ENCODE measurements at regions not wholly inside any gene's neighbourhood (a gene's known extent, or its start where the extent isn't known, plus 50 kb on each side); places are given as distances from the start of the nearest gene placed in this dataset.

- ChIA-PET CTCF (no interaction called here), POLR2A (no interaction called here)
- ATAC-seq (no peak), DNase-seq (ENCODE audit: low read depth, low spot score) (no peak)
- Histone ChIP-seq H3K27ac (ENCODE audit: low read length) (no peak overlapping the region), H3K9me3 (ENCODE audit: control insufficient read depth, insufficient read depth, low read depth, low read length) (no peaks in the 10 kb centered on the region), H3K36me3 (ENCODE audit: control insufficient read depth, insufficient read depth, low read length) (no peaks in the 10 kb centered on the region), H3K27me3 (ENCODE audit: control insufficient read depth, insufficient read depth, low read length) (no peaks in the 10 kb centered on the region), H3K4me1 (ENCODE audit: control insufficient read depth, insufficient read depth, low read length) (no peaks in the 10 kb centered on the region), H3K4me3 (ENCODE audit: low read depth in 2 of 2, low read length in 2 of 2) (no peak overlapping the region)
- TF ChIP-seq SIN3A (IDR thresholded peaks at IDR 0.05; ENCODE audit: borderline replicate concordance, insufficient read depth, low read depth, low read length), result no peak
- TF ChIP-seq POLR2AphosphoS5 (IDR thresholded peaks at IDR 0.05; ENCODE audit: low read depth, low read length), result no peak
- TF ChIP-seq, protein P1, sequence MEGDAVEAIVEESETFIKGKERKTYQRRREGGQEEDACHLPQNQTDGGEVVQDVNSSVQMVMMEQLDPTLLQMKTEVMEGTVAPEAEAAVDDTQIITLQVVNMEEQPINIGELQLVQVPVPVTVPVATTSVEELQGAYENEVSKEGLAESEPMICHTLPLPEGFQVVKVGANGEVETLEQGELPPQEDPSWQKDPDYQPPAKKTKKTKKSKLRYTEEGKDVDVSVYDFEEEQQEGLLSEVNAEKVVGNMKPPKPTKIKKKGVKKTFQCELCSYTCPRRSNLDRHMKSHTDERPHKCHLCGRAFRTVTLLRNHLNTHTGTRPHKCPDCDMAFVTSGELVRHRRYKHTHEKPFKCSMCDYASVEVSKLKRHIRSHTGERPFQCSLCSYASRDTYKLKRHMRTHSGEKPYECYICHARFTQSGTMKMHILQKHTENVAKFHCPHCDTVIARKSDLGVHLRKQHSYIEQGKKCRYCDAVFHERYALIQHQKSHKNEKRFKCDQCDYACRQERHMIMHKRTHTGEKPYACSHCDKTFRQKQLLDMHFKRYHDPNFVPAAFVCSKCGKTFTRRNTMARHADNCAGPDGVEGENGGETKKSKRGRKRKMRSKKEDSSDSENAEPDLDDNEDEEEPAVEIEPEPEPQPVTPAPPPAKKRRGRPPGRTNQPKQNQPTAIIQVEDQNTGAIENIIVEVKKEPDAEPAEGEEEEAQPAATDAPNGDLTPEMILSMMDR (IDR thresholded peaks at IDR 0.05), result no peak
- no peak for TF ChIP-seq TCF7L2 (IDR thresholded peaks at IDR 0.05; ENCODE audit: low read depth, low read length)
- TF ChIP-seq, protein P2, sequence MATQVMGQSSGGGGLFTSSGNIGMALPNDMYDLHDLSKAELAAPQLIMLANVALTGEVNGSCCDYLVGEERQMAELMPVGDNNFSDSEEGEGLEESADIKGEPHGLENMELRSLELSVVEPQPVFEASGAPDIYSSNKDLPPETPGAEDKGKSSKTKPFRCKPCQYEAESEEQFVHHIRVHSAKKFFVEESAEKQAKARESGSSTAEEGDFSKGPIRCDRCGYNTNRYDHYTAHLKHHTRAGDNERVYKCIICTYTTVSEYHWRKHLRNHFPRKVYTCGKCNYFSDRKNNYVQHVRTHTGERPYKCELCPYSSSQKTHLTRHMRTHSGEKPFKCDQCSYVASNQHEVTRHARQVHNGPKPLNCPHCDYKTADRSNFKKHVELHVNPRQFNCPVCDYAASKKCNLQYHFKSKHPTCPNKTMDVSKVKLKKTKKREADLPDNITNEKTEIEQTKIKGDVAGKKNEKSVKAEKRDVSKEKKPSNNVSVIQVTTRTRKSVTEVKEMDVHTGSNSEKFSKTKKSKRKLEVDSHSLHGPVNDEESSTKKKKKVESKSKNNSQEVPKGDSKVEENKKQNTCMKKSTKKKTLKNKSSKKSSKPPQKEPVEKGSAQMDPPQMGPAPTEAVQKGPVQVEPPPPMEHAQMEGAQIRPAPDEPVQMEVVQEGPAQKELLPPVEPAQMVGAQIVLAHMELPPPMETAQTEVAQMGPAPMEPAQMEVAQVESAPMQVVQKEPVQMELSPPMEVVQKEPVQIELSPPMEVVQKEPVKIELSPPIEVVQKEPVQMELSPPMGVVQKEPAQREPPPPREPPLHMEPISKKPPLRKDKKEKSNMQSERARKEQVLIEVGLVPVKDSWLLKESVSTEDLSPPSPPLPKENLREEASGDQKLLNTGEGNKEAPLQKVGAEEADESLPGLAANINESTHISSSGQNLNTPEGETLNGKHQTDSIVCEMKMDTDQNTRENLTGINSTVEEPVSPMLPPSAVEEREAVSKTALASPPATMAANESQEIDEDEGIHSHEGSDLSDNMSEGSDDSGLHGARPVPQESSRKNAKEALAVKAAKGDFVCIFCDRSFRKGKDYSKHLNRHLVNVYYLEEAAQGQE (IDR thresholded peaks at IDR 0.05; ENCODE audit: insufficient read depth in 1 of 2, low read depth in 2 of 2, low read length in 1 of 2), result no peak
- intact Hi-C loops (cut with micrococcal nuclease; ENCODE audit: unreplicated experiment) (no loop called here), in situ Hi-C loops (cut with HindIII; ENCODE audit: low pct_unique_long_range_greater_than_20kb, low sequenced_read_pairs) (no loop called here)
- BruUV-seq (replicated peaks), result no TSS peak
These were observed 279.1 kb upstream of the DMAC1 start for GRCh38 chr9:8078641-8079140.

- ChIA-PET POLR2A (no interaction called here), CTCF (interaction anchor here (0.7 kb wide), 1 partner anchor 233 kb away, joined by 6 read pairs; no protein-coding TSS in a partner anchor)
- BruUV-seq (replicated peaks), result no TSS peak
- H3K9me3 ChIP-seq (ENCODE audit: control insufficient read depth, insufficient read depth, low read depth, low read length), result no peaks in the 10 kb centered on the region
- in situ Hi-C loops (cut with HindIII; ENCODE audit: low pct_unique_long_range_greater_than_20kb, low sequenced_read_pairs) (no loop called here), intact Hi-C loops (cut with micrococcal nuclease; ENCODE audit: unreplicated experiment) (no loop called here)
- H3K4me3 ChIP-seq (ENCODE audit: low read depth in 2 of 2, low read length in 2 of 2), result no peak overlapping the region
- no peaks in the 10 kb centered on the region for H3K27me3 ChIP-seq (ENCODE audit: control insufficient read depth, insufficient read depth, low read length)
- H3K27ac ChIP-seq (ENCODE audit: low read length), result no peak overlapping the region
- ATAC-seq (no peak), DNase-seq (ENCODE audit: low read depth, low spot score) (no peak)
- TF ChIP-seq SIN3A (IDR thresholded peaks at IDR 0.05; ENCODE audit: borderline replicate concordance, insufficient read depth, low read depth, low read length) (no peak), TCF7L2 (IDR thresholded peaks at IDR 0.05; ENCODE audit: low read depth, low read length) (no peak), POLR2AphosphoS5 (IDR thresholded peaks at IDR 0.05; ENCODE audit: low read depth, low read length) (no peak)
- TF ChIP-seq, protein P1 (IDR thresholded peaks at IDR 0.05), result no peak
- TF ChIP-seq, protein P2 (IDR thresholded peaks at IDR 0.05; ENCODE audit: insufficient read depth in 1 of 2, low read depth in 2 of 2, low read length in 1 of 2), result no peak
- no peaks in the 10 kb centered on the region for H3K36me3 ChIP-seq (ENCODE audit: control insufficient read depth, insufficient read depth, low read length)
- H3K4me1 ChIP-seq (ENCODE audit: control insufficient read depth, insufficient read depth, low read length), result no peaks in the 10 kb centered on the region
These were observed 275.2 kb upstream of the DMAC1 start for GRCh38 chr9:8074713-8075286.

All from Panc1 (cell line).